ENCODE measurements at regions not wholly inside any gene's neighbourhood (a gene's known extent, or its start where the extent isn't known, plus 50 kb on each side); places are given as distances from the start of the nearest gene placed in this dataset.

- TF ChIP-seq CTCF (conservative IDR thresholded peaks at IDR 0.05; ENCODE audit: low read depth, low read length) (no peak), POLR2A (IDR thresholded peaks at IDR 0.05; ENCODE audit: low read depth, low read length) (no peak), MXI1 (IDR thresholded peaks at IDR 0.05; ENCODE audit: borderline replicate concordance, low read depth, low read length) (no peak), NFE2L2 (IDR thresholded peaks at IDR 0.05; ENCODE audit: low read depth, low read length) (no peak), RCOR1 (IDR thresholded peaks at IDR 0.05; ENCODE audit: insufficient replicate concordance, low read length) (no peak), BHLHE40 (IDR thresholded peaks at IDR 0.05; ENCODE audit: low read depth, low read length) (no peak), CEBPB (IDR thresholded peaks at IDR 0.05; ENCODE audit: low read depth, low read length) (no peak), USF2 (IDR thresholded peaks at IDR 0.05; ENCODE audit: low read depth, low read length) (no peak), RAD21 (IDR thresholded peaks at IDR 0.05; ENCODE audit: low read length) (no peak), MAFK (IDR thresholded peaks at IDR 0.05; ENCODE audit: low read depth, low read length) (no peak), RFX5 (IDR thresholded peaks at IDR 0.05; ENCODE audit: low read depth, low read length) (no peak)
- TF ChIP-seq, protein P1, sequence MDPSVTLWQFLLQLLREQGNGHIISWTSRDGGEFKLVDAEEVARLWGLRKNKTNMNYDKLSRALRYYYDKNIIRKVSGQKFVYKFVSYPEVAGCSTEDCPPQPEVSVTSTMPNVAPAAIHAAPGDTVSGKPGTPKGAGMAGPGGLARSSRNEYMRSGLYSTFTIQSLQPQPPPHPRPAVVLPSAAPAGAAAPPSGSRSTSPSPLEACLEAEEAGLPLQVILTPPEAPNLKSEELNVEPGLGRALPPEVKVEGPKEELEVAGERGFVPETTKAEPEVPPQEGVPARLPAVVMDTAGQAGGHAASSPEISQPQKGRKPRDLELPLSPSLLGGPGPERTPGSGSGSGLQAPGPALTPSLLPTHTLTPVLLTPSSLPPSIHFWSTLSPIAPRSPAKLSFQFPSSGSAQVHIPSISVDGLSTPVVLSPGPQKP (IDR thresholded peaks at IDR 0.05; ENCODE audit: borderline replicate concordance, low read depth, low read length) = no peak
Measured at GRCh38 chr14:25828562-25828961, 769.3 kb downstream of the NOVA1 start.
